SU-DHL-6 (cell line): ENCODE measurements at regions not wholly inside any gene's neighbourhood (a gene's known extent, or its start where the extent isn't known, plus 50 kb on each side); places are given as distances from the start of the nearest gene placed in this dataset.

Experiments used
- H2AFZ ChIP-seq: fragments of 200-600 bp; sonication (generic); 2 replicates; pipeline ENCODE4 v1.6.1; 2014; ENCODE audit warnings: low read depth, mild to moderate bottlenecking, moderate library complexity, mixed read lengths, antibody characterized with exemption, low read length; ENCODE audit not compliant: severe bottlenecking
- H3F3A ChIP-seq: fragments of 200-600 bp; shearing (Covaris generic); 2 replicates; pipeline ENCODE4 v1.6.0; 2016; ENCODE audit warnings: antibody characterized with exemption, mild to moderate bottlenecking; ENCODE audit not compliant: insufficient read depth
- H3K27ac ChIP-seq: fragments of 200-600 bp; sonication (generic); 2 replicates; pipeline ENCODE4 v1.5.1; 2016; ENCODE audit warnings: low read depth, mild to moderate bottlenecking, low read length, moderate library complexity, mixed read lengths
- H3K27me3 ChIP-seq: fragments of 200-600 bp; sonication (generic), shearing (Covaris generic); 2 replicates; pipeline ENCODE4 v1.6.0; 2014; ENCODE audit warnings: mild to moderate bottlenecking, low read length
- H3K36me3 ChIP-seq: fragments of 200-600 bp; sonication (generic); 2 replicates; pipeline ENCODE4 v1.6.1; 2014; ENCODE audit warnings: mild to moderate bottlenecking, low read length, mixed read lengths
- H3K4me2 ChIP-seq: fragments of 300-600, 200-600 bp; shearing (Covaris generic), sonication (generic); 2 replicates; pipeline ENCODE4 v1.6.0; 2014; ENCODE audit warnings: low read length, low read depth, mild to moderate bottlenecking; ENCODE audit not compliant: poor library complexity, severe bottlenecking
- H3K4me3 ChIP-seq: fragments of 200-600 bp; sonication (generic); 2 replicates; pipeline ENCODE4 v1.5.1; 2014; ENCODE audit warnings: antibody characterized with exemption, low read length, mild to moderate bottlenecking, mixed read lengths; ENCODE audit not compliant: insufficient read depth, poor library complexity, severe bottlenecking
- H3K79me2 ChIP-seq: fragments of 200-600 bp; sonication (generic); 2 replicates; pipeline ENCODE4 v1.6.1; 2014; ENCODE audit warnings: mild to moderate bottlenecking, low read length, moderate library complexity; ENCODE audit not compliant: insufficient read depth
- H3K9ac ChIP-seq: fragments of 200-600 bp; sonication (generic); 2 replicates; pipeline ENCODE4 v1.7.0; 2014; ENCODE audit warnings: mild to moderate bottlenecking, low read length
- H3K9me2 ChIP-seq: fragments of 200-600 bp; sonication (generic); replicated peaks from 2 replicates; pipeline ENCODE4 v1.6.1; 2014; ENCODE audit warnings: low read length; ENCODE audit not compliant: insufficient read depth
- H3K9me3 ChIP-seq: fragments of 200-600 bp; sonication (generic); 2 replicates; pipeline ENCODE4 v1.6.1; 2014; ENCODE audit warnings: low read length, mixed read lengths; ENCODE audit not compliant: insufficient read depth
- H4K20me1 ChIP-seq: fragments of 200-600 bp; sonication (generic); 2 replicates; pipeline ENCODE4 v1.6.1; 2014; ENCODE audit warnings: low read depth, mild to moderate bottlenecking, antibody characterized with exemption, low read length, moderate library complexity, mixed read lengths
- CTCF ChIP-seq: fragments of 200-600 bp; sonication (generic); IDR thresholded peaks from one replicate; pipeline ENCODE4 v1.5.1; 2017; ENCODE audit warnings: antibody characterized with exemption, mild to moderate bottlenecking, low read length, moderate library complexity; ENCODE audit not compliant: insufficient read depth, poor library complexity, severe bottlenecking
- EZH2phosphoT487 ChIP-seq: fragments of 200-600 bp; sonication (generic), shearing (Covaris generic); conservative IDR thresholded peaks from 2 replicates; pipeline ENCODE4 v1.6.1; 2018; ENCODE audit warnings: mild to moderate bottlenecking, antibody characterized with exemption, low read length, moderate library complexity, mixed read lengths

GRCh38 chr2:198697794-198698193, 759.9 kb downstream of the SATB2 start:
- H3K27me3 ChIP-seq, result no peaks in the 10 kb centered on the region
- H3K9ac ChIP-seq, result no peak overlapping the region
- H3F3A ChIP-seq, result no peaks in the 10 kb centered on the region
- no peaks in the 10 kb centered on the region for H4K20me1 ChIP-seq
- no peak overlapping the region for H3K27ac ChIP-seq
- H3K4me2 ChIP-seq, result no peak overlapping the region
- H3K4me3 ChIP-seq, result no peak overlapping the region
- no peaks in the 10 kb centered on the region for H3K79me2 ChIP-seq
- no peaks in the 10 kb centered on the region for H3K9me3 ChIP-seq
- TF ChIP-seq CTCF, result no peak
- TF ChIP-seq EZH2phosphoT487, result no peak
- no peak overlapping the region for H2AFZ ChIP-seq
- no peaks in the 10 kb centered on the region for H3K36me3 ChIP-seq
- no peaks in the 10 kb centered on the region for H3K9me2 ChIP-seq

- H3K79me2 ChIP-seq, result no peaks in the 10 kb centered on the region
- no peak overlapping the region for H3K27ac ChIP-seq
- H3K4me2 ChIP-seq, result no peak overlapping the region
- no peaks in the 10 kb centered on the region for H4K20me1 ChIP-seq
- no peaks in the 10 kb centered on the region for H3F3A ChIP-seq
- H3K9me2 ChIP-seq, result no peaks in the 10 kb centered on the region
- TF ChIP-seq CTCF (no peak), EZH2phosphoT487 (no peak)
- H3K9me3 ChIP-seq, result no peaks in the 10 kb centered on the region
- no peak overlapping the region for H3K9ac ChIP-seq
- H3K27me3 ChIP-seq, result no peaks in the 10 kb centered on the region
- H2AFZ ChIP-seq, result no peak overlapping the region
- H3K36me3 ChIP-seq, result no peaks in the 10 kb centered on the region
- H3K4me3 ChIP-seq, result no peak overlapping the region
These were observed 760.5 kb downstream of the SATB2 start for GRCh38 chr2:198697218-198697617.

- no peaks in the 10 kb centered on the region for H3K36me3 ChIP-seq
- H3K9me2 ChIP-seq, result no peaks in the 10 kb centered on the region
- H4K20me1 ChIP-seq, result no peaks in the 10 kb centered on the region
- no peaks in the 10 kb centered on the region for H3K79me2 ChIP-seq
- H3K9ac ChIP-seq, result no peak overlapping the region
- no peaks in the 10 kb centered on the region for H3F3A ChIP-seq
- H3K27me3 ChIP-seq, result no peaks in the 10 kb centered on the region
- H3K4me3 ChIP-seq, result no peak overlapping the region
- no peak overlapping the region for H2AFZ ChIP-seq
- no peak overlapping the region for H3K4me2 ChIP-seq
- H3K9me3 ChIP-seq, result no peaks in the 10 kb centered on the region
- TF ChIP-seq CTCF, result no peak
- no peak for TF ChIP-seq EZH2phosphoT487
- no peak overlapping the region for H3K27ac ChIP-seq
These were observed 761.9 kb downstream of the SATB2 start for GRCh38 chr2:198695879-198696278.
